ENCODE measurements at regions not wholly inside any gene's neighbourhood (a gene's known extent, or its start where the extent isn't known, plus 50 kb on each side); places are given as distances from the start of the nearest gene placed in this dataset.
"Not testable (repeated sequence)": the region's sequence is repeated elsewhere in the genome, so short reads cannot be mapped to it uniquely, and the experiment has no call there.

DNA sequence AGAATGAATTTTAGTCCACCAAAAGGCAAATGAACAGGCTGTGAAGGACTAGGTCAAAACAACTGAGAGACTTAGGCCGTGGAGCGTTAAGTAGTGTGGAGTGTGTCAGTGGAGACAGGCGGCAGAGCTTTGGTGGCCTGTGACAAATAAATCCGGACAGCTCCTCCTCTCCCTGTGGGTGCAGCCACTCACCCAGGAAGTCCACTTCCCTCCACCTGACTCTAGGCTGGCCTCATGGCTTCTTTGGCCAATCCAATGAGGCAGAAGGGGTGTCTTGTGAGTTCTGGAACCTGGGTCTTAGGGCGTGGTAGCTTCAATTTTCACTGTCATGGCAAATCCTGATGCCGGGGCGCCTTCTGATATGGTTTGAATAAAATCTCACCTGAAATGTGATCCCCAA is 180.9 kb upstream of the C14orf180 start:
- DNase-seq (ENCODE audit: low read depth): no peak

DNA sequence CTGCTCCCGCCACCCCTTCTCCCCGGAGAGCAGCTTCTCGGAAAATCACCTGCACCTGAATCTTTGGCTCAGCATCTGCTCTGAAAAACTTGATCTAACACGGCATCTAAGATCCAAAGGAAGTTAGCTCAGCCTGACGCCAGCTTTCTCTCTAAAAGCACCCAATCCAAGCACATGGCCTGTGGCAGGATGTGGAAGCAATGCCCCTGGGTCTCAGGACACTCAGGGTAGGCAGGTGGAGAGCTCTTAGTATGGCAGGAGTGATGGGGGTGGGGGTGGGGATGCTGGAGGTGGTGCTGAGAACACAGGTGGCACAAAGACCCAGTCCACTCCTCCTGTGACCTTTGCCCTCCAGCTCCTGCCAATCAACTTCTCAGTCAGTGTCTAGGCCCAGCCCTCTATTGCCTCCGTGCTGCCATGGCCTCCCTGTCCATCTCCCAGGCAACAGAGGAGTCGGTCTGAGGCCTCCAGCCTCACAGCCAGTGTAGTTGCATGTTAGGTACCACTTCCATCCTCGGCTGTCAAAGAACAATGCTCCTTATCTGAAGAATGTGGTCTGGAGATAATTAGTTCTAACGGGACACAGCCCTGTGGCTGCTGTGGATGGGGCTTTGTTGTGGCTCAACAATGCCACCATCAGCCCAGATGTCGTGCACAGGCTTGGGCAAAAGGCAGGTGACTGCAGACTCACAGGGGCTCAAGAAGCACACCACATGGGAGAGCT is 180.0 kb upstream of the C14orf180 start:
- no peak for DNase-seq (ENCODE audit: low read depth)

DNA sequence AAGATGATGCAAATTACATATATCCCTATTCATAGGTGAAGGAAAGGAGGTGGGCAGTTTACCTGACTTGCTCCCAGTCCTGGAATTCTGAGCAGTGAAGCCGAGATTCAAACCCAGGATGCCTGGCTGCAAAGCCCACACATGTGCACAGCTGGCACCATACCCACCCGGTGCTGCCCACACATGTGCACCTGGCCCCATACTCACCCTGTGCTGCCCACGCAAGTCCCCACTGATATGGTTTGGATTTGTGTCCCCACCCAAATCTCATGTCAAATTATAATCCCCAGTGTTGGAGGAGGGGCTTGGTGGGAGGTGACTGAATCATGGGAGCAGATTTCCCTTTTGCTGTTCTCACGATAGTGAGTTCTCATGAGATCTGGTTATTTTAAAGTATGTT is 179.2 kb upstream of the C14orf180 start:
- no peak for DNase-seq (ENCODE audit: low read depth)

DNA sequence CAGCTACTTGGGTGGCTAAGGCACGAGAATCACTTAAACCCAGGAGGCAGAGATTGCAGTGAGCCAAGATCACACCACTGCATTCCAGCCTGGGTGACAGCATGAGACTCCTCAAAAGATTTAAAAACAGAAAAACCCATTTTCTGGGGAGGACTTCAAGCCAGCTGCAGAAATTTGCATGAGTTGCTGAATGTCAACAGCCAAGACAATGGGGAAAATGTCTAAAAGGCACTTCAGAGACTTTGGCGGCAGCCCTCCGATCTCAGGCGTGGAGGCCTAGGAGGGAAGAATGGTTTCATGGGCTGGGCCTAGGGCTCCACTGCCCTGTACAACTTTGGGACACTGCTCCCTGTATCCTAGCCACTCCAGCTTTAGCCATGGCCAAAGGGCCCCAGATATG is 177.8 kb upstream of the C14orf180 start:
- DNase-seq (ENCODE audit: low read depth): no peak

DNA sequence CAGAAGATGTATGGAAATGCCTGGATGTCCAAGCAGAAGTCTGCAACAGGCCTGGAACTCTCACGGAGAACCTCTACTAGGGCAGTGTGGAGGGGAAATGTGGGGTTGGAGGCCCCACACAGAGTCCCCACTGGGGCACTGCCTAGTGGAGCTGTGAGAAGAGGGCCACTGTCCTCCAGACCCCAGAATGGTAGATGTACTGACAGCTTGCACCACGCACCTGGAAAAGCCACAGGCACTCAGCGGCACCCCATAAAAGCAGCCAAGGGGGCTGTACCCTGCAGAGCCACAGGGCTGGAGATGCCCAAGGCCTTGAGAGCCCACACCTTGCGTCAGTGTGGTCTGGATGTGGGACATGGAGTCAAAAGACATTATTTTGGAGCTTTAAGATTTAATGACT is 177.3 kb upstream of the C14orf180 start:
- not testable (repeated sequence) for DNase-seq (ENCODE audit: low read depth)

DNA sequence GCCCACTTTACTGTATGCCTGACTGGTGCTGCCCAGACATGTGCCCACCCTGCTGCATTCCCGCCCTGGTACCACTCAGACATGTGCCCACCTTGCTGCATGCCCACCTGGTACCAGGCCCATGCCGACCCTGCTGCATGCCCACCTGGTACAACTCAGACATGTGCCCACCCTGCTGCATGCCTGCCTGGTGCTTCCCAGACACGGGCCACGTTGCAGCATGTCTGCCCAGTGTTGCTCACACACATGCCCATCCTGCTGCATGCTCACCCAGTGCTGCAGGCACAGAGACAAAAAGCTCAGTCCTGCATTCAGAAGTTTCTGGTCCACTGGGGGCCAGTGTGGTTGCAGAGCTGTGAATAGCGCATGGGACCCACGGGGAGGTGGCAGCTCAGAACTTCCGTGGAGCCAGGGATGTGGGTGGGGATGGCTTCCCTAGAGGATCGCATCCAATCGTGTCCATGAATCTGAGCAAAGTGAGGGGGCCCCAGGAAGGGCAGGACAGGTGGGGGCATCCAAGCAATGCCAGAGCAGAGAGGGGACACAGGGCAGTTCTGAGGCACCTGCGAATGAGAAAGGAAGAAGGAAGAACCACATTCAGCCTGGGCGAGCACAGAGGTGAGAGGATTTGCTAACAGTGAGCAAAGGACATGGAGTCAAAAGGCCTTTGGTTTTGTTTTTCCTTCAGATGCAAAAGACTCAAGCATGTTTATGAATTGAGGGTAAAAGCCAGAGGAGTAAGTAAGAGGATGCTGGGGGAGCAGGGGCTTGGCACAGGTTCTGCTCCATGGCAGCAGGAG is 175.9 kb upstream of the C14orf180 start:
- DNase-seq (ENCODE audit: low read depth): no peak

DNA sequence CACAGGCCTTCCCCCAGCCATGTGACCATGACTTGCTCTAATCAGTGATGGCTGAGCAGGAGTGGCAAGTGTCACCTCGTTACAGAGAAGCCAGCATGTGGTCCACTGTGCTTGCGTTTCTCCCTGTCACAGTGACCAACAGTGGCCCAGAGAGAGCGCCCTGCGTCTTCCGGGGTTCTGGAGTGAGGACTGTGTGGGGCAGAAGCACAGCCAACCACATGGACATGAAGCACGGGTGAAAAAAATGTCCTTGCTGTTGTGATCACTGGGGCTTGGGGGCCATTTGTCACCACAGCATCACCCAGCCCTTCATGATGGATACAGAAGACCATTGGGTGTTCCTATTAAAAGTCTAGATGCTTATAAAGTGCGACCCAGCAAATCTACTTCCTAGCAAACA is 174.6 kb upstream of the C14orf180 start:
- DNase-seq (ENCODE audit: low read depth): no peak

DNA sequence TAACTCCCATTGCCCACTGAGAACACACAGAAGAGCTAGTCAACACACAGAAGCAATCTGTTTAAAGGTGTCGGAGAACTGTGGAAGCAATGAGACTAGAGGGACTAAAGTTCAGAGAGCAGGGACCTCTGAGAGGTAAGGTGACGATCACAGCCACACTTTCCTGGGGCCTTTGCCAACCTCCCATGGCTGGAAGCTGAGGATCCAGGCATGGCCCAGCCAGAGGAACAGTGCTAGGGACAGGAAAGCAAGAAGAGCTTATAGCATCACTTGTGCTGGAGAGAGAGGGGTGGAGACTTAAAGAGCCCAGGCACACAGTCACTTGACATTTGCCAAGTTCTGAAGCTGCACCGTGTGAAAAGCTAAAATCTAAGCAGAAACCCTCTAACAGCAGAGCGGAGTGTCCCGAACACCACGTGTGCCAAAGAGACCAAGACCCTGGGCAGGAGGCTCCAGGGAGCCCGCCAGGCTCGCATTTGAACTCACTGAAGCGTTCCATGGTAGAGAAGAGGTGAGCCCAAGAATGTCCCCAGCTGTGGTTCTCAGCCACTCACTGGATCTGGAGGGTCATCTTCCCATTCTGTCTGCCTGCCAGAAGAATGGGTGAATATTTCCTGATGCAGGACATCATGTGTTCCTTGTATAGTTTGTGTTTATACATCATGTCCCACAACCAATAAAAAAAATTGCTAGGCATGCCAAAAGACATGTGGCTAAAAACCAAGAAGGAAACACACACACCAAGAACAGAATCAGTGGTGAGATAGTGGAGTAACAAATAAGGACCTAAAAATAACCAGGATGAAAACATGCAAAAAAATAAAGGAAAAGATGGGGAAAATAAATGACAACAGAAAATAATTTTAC is 174.0 kb upstream of the C14orf180 start:
- no peak for DNase-seq (ENCODE audit: low read depth)

DNA sequence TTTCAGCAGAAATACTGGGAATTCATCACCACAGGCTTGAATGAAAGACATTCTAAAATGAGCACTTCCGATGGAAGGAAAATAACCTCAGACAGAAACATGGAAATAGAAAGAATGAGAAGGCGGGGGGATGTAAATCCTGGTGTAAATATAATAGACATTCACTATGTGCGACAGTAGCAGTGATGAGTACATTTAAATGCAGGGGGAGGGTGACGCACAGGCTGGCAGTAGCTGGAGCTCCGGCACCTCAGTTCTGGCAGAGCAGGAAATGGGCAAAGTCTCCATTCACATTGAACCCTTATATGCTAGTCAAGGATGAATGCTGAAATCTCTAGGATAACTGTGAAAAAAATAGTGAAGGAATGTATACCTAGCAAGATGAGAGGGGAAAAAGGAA is 172.7 kb upstream of the C14orf180 start:
- DNase-seq (ENCODE audit: low read depth): no peak

DNA sequence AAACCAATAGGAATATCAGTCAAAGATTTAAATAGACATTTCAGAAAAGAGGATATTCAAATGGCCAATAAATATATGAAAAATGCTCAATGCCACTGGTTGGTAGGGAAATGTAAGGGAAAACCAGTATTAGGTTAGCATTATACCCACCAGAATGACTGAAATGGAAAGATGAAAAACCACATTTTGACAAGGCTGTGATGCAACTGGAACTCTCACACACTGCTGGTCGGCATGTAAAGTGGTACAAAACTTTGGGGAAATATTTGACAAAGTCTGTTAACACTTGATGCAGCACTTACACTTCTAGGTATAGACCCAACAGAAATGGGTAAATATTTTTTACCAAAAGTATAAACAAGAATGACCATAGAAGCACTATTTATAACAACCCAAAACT is 163.2 kb upstream of the C14orf180 start:
- DNase-seq (ENCODE audit: low read depth): no peak

DNA sequence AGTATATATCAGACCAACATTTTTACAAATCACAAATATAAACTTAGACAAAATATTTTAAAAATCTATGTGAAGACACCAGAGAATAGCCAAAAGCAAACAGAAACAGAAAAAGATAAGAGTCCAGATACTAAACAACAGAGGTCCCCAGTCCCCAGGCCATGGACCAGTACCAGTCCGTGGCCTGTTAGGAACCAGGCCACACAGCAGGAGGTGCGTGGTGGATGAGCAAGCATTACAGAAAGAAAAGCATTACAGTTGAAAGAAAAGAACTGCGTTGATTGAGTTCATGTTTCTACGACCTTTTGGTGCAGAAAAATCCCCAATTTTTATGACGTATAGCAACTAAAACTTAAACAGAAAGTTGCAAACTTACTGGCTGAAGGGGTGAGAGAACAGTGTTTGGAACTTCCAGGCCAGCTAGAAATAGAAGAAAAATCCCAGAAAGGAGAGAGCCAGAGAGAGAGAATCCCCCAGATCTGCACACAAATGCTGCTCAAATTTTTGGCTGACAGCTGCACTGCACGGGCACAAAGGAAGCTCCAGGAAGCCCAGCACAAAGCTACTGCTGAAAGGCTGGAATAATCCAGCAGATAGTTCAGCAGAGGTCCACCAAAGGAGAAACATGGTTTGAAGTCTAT is 159.6 kb upstream of the C14orf180 start:
- no peak for DNase-seq (ENCODE audit: low read depth)

DNA sequence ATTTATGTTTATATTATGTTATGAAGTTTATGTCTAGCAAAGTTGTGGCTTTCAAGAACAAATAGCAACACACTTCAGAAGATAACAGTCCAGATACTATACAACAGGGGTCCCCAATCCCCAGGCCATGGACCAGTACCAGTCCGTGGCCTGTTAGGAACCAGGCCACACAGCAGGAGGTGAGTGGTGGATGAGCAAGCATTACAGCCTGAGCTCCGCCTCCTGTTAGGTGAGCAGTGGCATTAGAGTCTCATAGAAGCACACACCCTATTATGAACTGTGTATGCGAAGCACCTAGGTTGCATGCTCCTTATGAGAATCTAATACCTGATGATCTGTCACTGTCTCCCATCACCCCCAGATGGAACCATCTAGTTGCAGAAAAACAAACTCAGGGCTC is 159.0 kb upstream of the C14orf180 start:
- not testable (repeated sequence) for DNase-seq (ENCODE audit: low read depth)

DNA sequence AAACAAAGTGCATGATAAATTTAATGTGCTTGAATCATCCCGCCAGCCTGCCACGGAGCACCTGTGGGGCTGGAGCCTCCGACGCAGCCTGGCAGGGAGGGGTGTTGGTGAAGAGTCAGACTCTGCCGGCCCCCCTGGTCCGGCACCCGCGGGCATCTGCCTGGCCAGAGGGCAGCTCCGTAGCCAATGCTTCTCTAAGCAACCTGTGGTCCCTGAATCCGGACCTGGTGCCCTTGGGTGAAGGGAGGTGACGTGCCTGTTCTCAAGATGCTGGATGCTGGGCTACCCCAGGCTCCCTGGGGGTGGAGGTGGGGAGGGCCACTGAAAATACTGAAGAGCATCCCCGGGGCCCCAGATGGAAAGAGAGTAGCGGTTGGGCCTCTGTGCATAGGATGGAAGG is 158.6 kb upstream of the C14orf180 start:
- no peak for DNase-seq (ENCODE audit: low read depth)

DNA sequence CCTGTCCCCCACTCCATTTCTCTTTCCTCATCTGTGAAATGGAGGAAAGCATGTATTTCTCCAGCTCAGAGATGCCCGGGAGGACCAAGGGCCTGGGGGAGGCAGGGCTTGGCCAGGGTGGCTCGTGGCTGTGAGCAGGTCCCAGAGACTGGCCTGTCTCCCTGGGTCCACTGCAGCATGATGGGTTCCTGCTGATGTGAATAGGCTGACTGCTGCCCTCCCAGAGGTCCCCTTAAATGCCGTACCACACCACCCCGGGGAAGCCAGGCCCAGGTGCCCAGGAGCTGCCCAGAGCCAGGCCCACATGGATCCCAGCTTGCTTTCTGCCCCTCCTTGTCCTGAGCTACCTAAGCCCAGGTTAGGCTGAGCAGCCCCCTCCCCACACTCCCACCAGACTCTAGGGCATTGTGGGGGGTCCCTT is 158.2 kb upstream of the C14orf180 start:
- DNase-seq (ENCODE audit: low read depth): no peak

DNA sequence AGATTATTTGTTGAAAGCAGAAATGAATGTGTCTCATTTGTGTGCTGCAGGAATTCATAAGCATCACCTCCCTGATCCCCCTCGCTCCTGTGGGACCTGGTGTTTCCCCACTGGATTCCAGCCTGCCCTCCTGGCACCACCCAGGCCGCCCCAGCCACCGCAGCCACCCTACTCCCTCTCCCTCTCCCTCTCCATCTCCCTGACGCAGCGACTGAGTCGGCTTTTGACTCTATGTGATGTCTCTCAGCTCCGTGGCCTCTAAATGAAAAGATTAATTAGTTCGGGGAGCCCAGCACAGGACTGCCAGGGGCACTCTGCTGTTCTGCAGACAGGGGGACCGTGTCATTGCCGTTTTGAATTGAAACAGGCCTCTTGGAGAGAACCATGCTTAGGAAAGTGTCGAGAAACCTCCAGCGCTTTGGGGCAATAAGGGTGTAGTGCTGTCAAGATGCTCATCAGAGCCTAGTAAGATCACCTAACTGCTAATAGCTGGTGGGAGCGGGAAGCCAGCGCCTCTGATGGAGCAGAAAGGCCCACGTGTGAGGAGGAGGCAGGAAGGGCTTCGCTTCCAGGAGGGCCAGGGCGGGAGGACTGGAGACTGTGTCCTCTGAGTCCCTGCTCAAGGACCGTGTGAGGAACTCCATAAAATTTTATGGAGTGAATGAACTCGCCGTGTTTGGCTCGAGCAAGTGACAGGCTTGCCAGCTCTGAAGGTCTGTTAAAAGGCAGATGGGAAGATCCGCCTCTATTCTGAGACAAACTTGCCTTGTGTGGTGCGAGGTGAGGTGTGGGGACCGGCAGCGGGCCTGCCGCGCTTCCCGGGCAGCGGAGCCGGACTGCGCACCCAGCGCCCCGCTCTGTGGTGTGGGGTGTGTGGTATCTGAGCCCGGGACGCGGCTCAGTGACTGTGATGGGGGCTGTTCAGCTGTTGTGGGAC is 157.4 kb upstream of the C14orf180 start:
- no peak for DNase-seq (ENCODE audit: low read depth)

DNA sequence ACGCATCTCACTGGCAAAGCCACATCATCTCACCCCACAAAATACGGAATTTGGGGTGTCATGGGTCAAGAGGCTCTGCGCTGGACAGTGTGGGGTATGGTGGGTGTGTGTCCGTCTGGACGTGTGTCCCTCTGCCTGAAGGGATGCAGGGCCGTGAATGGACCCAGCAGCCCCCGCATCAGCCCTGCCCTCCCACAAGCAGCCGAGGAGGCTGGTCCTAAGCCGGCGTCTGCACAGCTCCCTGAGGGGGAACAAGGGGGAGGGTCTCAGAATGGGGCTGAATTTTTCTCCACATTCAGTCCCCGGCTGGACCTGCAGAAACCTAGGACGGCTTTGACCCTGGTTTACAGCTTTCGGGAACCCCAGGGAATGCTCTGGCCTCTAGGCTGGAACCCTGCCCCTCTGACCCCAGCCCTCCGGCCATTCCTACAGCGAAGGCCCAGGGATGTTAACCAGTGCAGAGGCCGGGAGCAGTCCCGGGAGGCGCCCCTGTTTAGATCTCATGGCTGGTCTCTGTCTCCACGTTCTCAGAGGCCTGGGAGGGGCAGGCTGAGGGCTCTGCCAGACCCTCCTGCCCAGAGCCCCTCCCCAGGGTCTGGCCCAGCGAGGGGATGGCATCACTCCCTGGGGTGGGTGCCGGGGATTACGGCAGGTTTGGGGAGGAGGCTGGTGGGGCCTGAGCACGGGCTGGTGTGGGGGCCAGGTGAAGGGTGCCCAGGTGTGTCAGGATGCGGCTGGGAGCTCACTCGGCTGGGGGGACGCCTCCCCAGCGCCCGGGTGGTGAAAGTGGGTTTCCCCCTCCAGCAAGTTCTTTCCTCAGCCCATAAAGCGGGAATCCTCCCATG is 156.5 kb upstream of the C14orf180 start:
- DNase-seq (ENCODE audit: low read depth): no peak

DNA sequence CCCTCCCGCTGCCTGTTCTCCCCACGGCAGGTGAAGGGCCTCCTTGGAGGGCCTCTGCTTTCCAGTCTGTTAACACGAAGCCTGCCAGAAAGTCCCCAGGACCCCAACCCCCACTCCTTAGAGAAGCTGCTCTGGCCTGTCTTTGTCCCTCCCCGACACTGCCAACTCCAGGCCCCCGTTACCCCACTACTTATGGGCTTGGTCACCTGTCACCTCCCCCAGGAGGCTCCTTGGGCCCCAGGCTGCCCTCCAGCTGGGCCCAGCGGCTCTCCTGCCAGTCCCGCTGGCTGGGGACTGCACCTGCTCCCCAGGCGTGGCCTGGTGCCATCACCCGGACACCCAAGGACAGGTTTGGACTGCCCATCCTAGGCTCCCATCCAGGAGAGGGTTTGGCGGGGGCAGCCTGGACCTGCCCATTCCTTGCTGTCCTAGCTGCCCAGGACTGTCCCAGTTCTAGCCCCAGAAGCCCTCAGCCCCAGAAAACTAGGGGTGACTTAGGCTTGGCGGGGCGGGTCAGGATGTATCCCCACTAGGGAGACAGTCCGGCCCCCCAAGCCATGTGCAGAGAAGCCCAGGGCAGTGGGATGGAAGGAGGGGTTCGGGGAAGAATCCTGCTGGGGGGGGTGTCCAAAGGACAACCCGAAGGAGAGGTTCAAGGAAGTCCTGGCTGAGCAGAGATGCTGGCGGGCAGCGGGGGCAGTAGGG is 155.7 kb upstream of the C14orf180 start:
- no peak for DNase-seq (ENCODE audit: low read depth)

DNA sequence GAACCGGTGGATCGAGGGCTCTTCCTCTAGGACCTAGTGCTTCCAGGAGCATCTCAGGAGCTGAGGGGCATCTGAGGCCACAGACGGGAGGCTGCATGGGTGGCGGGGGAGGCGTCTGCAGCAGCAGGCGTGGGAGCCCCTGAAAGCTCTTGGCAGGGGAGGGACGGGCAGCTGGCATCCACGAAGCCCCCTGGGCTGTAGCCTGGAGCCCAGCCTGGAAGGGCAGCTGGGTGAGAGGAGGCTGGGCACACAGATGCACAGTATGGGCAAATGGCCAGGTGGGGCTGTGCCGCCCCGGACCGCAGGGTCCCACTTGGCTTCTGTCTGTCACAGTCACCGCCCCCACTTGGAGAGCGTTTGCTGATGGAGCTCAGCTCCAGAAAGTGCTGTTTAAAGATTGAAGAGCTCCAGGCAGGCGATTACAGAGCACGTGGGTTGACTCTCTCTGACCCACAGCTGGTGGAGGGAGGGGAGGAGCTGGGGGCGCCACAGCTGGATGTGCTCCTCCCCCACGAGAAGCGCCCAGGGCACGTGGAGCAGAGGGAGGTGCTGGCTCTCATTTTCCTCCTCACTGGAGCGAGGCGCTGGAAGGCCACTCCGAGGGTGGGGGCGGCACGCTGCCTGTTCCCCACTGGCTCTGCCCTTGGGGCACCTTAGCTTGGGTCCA is 155.0 kb upstream of the C14orf180 start:
- no peak for DNase-seq (ENCODE audit: low read depth)

DNA sequence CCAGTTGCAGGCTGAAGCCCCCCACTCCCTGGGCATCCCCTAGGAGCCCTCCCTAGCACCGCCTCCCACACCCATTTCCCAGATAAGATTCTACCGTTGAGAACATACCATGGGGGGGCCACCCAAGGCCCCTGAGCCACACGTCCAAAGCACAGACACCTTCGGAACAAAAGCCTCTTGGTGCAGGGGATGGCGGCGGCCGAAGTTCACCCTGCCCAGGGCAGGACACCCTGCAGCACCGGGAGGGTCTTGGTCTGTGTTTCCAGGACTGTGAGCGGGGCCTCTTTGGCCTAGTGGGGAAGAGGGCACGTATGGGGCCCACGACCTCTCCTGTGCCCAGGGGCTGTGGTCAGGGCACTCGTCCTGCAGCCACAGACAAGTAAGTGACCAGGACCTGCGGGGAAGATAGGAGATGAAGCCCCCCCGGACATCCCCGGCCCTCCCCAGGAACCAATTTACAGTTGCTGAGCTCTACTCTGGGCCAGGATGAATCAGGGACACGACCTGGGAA is 154.3 kb upstream of the C14orf180 start:
- DNase-seq (ENCODE audit: low read depth): no peak
